ENCODE measurements at regions not wholly inside any gene's neighbourhood (a gene's known extent, or its start where the extent isn't known, plus 50 kb on each side); places are given as distances from the start of the nearest gene placed in this dataset.

DNA sequence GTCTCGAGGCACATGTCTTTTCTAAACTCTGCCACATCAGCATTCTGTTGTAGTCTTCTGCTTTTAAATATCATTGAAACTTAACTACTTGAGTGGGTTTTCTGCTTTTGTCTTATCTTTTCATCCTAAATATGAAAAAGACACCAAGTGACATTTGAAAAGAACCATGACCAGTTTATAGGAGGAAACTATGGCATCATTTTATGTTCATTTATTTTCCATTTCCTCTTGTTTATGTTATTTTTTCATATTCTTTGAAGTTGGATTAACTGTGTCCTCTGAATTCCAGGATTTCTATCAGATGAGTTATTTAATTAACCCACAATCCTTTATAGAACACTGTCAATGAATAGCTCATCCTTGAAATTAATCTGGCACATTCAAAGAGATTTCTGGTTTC is 93.4 kb upstream of the ARHGAP28 start:
- TF ChIP-seq, protein P1, sequence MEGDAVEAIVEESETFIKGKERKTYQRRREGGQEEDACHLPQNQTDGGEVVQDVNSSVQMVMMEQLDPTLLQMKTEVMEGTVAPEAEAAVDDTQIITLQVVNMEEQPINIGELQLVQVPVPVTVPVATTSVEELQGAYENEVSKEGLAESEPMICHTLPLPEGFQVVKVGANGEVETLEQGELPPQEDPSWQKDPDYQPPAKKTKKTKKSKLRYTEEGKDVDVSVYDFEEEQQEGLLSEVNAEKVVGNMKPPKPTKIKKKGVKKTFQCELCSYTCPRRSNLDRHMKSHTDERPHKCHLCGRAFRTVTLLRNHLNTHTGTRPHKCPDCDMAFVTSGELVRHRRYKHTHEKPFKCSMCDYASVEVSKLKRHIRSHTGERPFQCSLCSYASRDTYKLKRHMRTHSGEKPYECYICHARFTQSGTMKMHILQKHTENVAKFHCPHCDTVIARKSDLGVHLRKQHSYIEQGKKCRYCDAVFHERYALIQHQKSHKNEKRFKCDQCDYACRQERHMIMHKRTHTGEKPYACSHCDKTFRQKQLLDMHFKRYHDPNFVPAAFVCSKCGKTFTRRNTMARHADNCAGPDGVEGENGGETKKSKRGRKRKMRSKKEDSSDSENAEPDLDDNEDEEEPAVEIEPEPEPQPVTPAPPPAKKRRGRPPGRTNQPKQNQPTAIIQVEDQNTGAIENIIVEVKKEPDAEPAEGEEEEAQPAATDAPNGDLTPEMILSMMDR (IDR thresholded peaks at IDR 0.05; ENCODE audit: poor library complexity), result no peak
- no peak for TF ChIP-seq EZH2phosphoT487 (IDR thresholded peaks at IDR 0.05; ENCODE audit: low read depth, severe bottlenecking, unreplicated experiment)
